Transverse colon (tissue), 4 donors: ENCODE measurements at regions not wholly inside any gene's neighbourhood (a gene's known extent, or its start where the extent isn't known, plus 50 kb on each side); places are given as distances from the start of the nearest gene placed in this dataset.

ENCODE experiments used
- DNase-seq: peaks from one replicate; pipeline ENCODE4 v3.0.0-alpha.2; 2019
- H3K27ac ChIP-seq, 4 donors: fragments of 200-600 bp; sonication (generic); 2 replicates each; pipeline ENCODE4 v1.5.1; 2016 to 2018; ENCODE audit warnings: inconsistent platforms in 4 of 4
- H3K27me3 ChIP-seq: fragments of 200-600 bp; sonication (generic); 2 replicates; pipeline ENCODE4 v1.5.1; 2017; ENCODE audit warnings: inconsistent platforms
- H3K36me3 ChIP-seq, 4 donors: fragments of 200-600 bp; sonication (generic); 2 replicates each; pipeline ENCODE4 v1.5.1; 2017 to 2019; ENCODE audit warnings: inconsistent platforms in 4 of 4
- H3K4me1 ChIP-seq, 4 donors: fragments of 200-600 bp; sonication (generic); 2 replicates each; pipeline ENCODE4 v1.5.1; 2017 to 2020; ENCODE audit warnings: inconsistent platforms in 4 of 4
- H3K4me3 ChIP-seq, 4 donors: fragments of 200-600 bp; sonication (generic); 1 replicate in 1 of 4; 2 replicates in 3 of 4; pipeline versions ENCODE4 v1.5.1 to v1.6.1; 2017 to 2019; ENCODE audit warnings: inconsistent platforms in 4 of 4
- H3K9me3 ChIP-seq, 2 donors: fragments of 200-600 bp; sonication (generic); 2 replicates each; pipeline ENCODE4 v1.5.1; 2017 to 2019; ENCODE audit warnings: inconsistent platforms in 2 of 2
- EP300 ChIP-seq: sonication (generic); formaldehyde crosslinking; IDR thresholded peaks from one replicate; pipeline ENCODE4 v1.6.1; 2017; ENCODE audit warnings: antibody characterized with exemption, low read depth
- POLR2A ChIP-seq: fragments of 450-650 bp; IDR thresholded peaks from one replicate; pipeline ENCODE4 v1.6.1; 2016; ENCODE audit warnings: antibody characterized with exemption, mild to moderate bottlenecking, moderate library complexity
- POLR2AphosphoS5 ChIP-seq, 3 donors: sonication (generic); formaldehyde crosslinking; IDR thresholded peaks; one replicate each; pipeline ENCODE4 v1.6.1; 2016; ENCODE audit warnings: antibody characterized with exemption in 3 of 3
- WGBS, 2 donors: methylation state at CpG; one replicate each; pipeline ENCODE4 v1.1.5; 2018; ENCODE audit warnings: low coverage in 1 of 2; 5-methylcytosine and 5-hydroxymethylcytosine counted together
- in situ Hi-C, 4 donors: fragments of 200-750 bp; cut with MboI; loops; one replicate each; pipeline versions ENCODE4 v1.15.0 to v1.15.1; 2017; ENCODE audit warnings: low sequenced_read_pairs in 3 of 4, low pct_ligation_motif_present in 1 of 4, low pct_unique_long_range_greater_than_20kb in 1 of 4
- intact Hi-C: fragments of 100-400 bp; cut with DNase I; formaldehyde crosslinking; loops from one replicate; pipeline ENCODE4 v1.15.1; 2023; ENCODE audit warnings: low total_unique reads
- TF ChIP-seq, protein P1 (sequence below), 5 experiments: fragments of 200-600 bp in 3 of 5; fragments of 450-650 bp in 2 of 5; sonication (generic) in 3 of 5; IDR thresholded peaks; 1 replicate in 2 of 5; 2 replicates in 3 of 5; pipeline ENCODE4 v1.5.1; 2016 to 2017; ENCODE audit warnings: antibody characterized with exemption in 5 of 5, inconsistent platforms in 3 of 5, mild to moderate bottlenecking in 2 of 5, moderate library complexity in 1 of 5

DNA sequence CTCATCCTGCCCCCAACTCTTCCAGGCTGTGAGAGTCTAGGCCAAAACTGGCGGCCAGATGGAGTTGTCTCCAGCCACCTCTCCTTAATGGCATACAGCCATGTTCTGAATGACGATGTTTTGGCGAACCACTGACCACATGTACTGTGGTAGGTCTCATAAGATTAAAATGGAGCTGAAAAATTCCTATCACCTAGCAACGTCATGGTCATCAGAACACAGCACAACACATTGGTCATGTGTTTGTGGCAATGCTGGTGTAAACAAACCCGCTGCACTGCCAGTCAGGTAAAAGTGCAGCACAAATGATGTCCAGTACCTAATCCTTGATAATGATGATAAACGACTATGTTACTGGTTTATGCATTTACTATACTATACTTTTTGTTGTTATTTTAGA lies 290.0 kb upstream of the MKI67 start:
- no peaks in the 10 kb centered on the region for H3K27me3 ChIP-seq
- intact Hi-C loops: no loop called here
- in situ Hi-C loops: no loop called here
- H3K36me3 ChIP-seq: no peaks in the 10 kb centered on the region
- H3K9me3 ChIP-seq: no peaks in the 10 kb centered on the region
- H3K4me1 ChIP-seq: no peaks in the 10 kb centered on the region
- TF ChIP-seq POLR2A (no peak), EP300 (no peak), POLR2AphosphoS5 (IDR thresholded peaks at IDR 0.05) (no peak)
- TF ChIP-seq, protein P1, sequence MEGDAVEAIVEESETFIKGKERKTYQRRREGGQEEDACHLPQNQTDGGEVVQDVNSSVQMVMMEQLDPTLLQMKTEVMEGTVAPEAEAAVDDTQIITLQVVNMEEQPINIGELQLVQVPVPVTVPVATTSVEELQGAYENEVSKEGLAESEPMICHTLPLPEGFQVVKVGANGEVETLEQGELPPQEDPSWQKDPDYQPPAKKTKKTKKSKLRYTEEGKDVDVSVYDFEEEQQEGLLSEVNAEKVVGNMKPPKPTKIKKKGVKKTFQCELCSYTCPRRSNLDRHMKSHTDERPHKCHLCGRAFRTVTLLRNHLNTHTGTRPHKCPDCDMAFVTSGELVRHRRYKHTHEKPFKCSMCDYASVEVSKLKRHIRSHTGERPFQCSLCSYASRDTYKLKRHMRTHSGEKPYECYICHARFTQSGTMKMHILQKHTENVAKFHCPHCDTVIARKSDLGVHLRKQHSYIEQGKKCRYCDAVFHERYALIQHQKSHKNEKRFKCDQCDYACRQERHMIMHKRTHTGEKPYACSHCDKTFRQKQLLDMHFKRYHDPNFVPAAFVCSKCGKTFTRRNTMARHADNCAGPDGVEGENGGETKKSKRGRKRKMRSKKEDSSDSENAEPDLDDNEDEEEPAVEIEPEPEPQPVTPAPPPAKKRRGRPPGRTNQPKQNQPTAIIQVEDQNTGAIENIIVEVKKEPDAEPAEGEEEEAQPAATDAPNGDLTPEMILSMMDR (IDR thresholded peaks at IDR 0.05): no peak
- WGBS, 2 donors: 67 to 79% methylated on average over 3 to 6 of the region's 6 CpGs
- no peak overlapping the region for H3K27ac ChIP-seq
- no peak for DNase-seq
- H3K4me3 ChIP-seq: no peak overlapping the region

DNA sequence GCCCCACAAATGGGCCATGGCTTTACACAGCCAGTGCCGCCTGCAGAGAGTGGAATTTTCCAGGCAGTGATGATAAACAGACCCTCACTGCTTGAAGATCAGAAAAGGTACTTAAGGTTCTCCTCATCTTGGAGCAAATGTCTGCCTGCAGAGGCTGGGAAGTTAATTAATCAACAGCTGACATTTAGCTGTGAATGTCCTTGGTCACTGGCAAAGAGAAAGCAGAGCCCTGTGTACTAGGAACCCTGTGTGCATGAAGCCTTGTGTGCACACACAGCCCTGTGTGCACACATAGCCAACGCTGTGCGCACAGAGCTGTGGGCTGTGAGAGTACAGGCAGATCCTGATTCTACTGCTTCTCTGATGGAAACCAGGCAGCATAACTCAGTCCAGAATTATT lies 291.6 kb upstream of the MKI67 start:
- Histone ChIP-seq H3K4me1 (no peaks in the 10 kb centered on the region), H3K9me3 (no peaks in the 10 kb centered on the region), H3K4me3 (no peak overlapping the region), H3K36me3 (no peaks in the 10 kb centered on the region), H3K27ac (no peak overlapping the region), H3K27me3 (no peaks in the 10 kb centered on the region)
- intact Hi-C loops: no loop called here
- in situ Hi-C loops: no loop called here
- 61% methylated on average over 3 of the region's 3 CpGs; no CpG with 5 or more reads in 1 of the 2 donors for WGBS, 2 donors
- no peak for DNase-seq
- TF ChIP-seq, protein P1 (IDR thresholded peaks at IDR 0.05): no peak
- no peak for TF ChIP-seq POLR2AphosphoS5 (IDR thresholded peaks at IDR 0.05)
- TF ChIP-seq EP300: no peak
- TF ChIP-seq POLR2A: no peak

DNA sequence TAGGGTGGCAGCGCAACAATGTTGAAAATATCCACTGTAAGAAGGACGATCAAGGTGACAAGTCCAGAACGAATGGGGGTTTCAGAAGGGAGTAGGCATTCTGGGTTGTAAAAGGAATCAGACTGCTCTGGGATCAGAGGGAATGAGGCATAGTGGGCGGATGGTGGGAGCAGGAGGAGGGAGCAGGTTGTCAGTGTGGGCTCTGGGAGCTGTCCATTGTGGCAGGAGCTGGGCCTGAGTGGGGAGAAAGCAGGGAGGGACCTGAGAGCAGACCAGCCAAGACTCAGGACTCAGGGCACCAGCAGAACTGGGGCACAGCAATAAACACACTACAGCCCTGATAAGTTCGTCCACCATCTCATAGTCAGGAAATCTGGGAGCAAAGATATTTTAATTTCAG lies 292.6 kb upstream of the MKI67 start:
- Histone ChIP-seq H3K4me3 (no peak overlapping the region), H3K4me1 (no peaks in the 10 kb centered on the region), H3K27ac (no peak overlapping the region), H3K36me3 (no peaks in the 10 kb centered on the region), H3K9me3 (no peaks in the 10 kb centered on the region), H3K27me3 (no peaks in the 10 kb centered on the region)
- DNase-seq: no peak
- intact Hi-C loops: no loop called here
- in situ Hi-C loops: no loop called here
- 58 to 72% methylated on average over 4 to 5 of the region's 5 CpGs for WGBS, 2 donors
- TF ChIP-seq, protein P1 (IDR thresholded peaks at IDR 0.05): no peak
- TF ChIP-seq EP300: no peak
- TF ChIP-seq POLR2AphosphoS5 (IDR thresholded peaks at IDR 0.05): no peak
- no peak for TF ChIP-seq POLR2A

DNA sequence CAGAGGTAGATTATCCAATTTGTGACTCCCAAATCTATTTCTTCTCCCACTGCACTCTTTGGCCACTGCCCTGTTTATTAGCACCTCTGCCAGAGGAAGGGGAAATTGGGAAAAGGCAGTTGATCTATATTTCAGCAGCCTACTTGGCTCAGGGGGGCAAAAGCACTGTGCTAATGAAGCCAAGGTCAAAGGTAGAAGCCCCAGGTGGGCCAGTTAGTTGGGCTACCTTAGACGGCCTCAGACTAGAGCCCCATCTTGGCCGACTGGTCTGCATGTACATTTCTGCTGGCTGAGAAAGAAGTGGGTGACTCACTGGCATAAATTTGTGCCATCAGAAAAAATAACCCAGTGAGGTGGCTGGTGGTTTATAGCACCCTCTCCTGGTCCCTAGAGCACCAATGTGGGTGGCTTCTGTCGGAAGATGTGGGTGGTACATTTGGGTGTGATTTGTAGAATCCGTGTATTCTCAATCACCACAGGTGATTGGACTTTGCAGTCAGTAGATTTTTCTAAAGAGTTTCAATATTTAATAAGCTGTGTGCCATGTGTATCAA lies 293.3 kb upstream of the MKI67 start:
- Histone ChIP-seq H3K36me3 (no peaks in the 10 kb centered on the region), H3K27me3 (no peaks in the 10 kb centered on the region), H3K4me1 (no peaks in the 10 kb centered on the region), H3K4me3 (no peak overlapping the region), H3K9me3 (no peaks in the 10 kb centered on the region), H3K27ac (no peak overlapping the region)
- in situ Hi-C loops (no loop called here), intact Hi-C loops (no loop called here)
- 85 to 100% methylated on average over 1 to 4 of the region's 4 CpGs for WGBS, 2 donors
- no peak for TF ChIP-seq EP300
- no peak for TF ChIP-seq POLR2A
- no peak for TF ChIP-seq POLR2AphosphoS5 (IDR thresholded peaks at IDR 0.05)
- TF ChIP-seq, protein P1 (IDR thresholded peaks at IDR 0.05): no peak
- no peak for DNase-seq
